GM21515 (cell line): ENCODE measurements at regions not wholly inside any gene's neighbourhood (a gene's known extent, or its start where the extent isn't known, plus 50 kb on each side); places are given as distances from the start of the nearest gene placed in this dataset.
A peak's percentile ranks its signal among the peaks of the same experiment; 100 is the strongest.

Source experiments
- ATAC-seq: cut with Tn5 transposase; IDR thresholded peaks from one replicate; pipeline ENCODE4 v1.9.1; 2021; ENCODE audit not compliant: unreplicated experiment

- ATAC-seq, result no peak
Observed at GRCh38 chr11:16448123-16448717, 91.9 kb upstream of the SOX6 start.

GRCh38 chr11:16441461-16441860 lies 85.1 kb upstream of the SOX6 start:
- no peak for ATAC-seq

- ATAC-seq, result no peak
Observed at GRCh38 chr11:16440136-16440535, 83.8 kb upstream of the SOX6 start.

- ATAC-seq, result no peak
Observed at GRCh38 chr11:16434036-16434435, 77.7 kb upstream of the SOX6 start.

DNA sequence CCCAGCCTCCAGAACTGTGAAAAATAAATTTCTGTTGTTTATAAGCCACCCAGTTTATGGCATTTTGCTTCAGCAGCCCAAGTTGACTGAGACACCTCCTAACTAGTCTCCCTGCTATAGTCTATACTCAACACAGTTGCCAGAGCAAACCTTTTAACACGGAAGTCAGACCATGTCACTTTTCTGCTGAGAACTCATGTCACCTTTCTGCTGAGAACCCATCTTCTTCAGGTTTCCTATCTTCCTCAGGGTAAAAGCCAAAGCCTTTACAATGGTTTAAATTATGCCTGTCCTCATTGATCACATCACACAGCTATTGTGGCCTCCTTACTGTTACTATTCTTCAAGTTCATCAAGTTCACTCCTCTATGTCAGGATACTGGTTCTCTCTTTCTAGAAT lies 74.3 kb upstream of the SOX6 start:
- ATAC-seq, result no peak

- no peak for ATAC-seq
Observed at GRCh38 chr11:16421826-16422225, 65.5 kb upstream of the SOX6 start.

GRCh38 chr11:16418428-16419097 lies 62.2 kb upstream of the SOX6 start:
- no peak for ATAC-seq

GRCh38 chr11:16412525-16413172 lies 56.3 kb upstream of the SOX6 start:
- peak; percentile 85 for ATAC-seq

DNA sequence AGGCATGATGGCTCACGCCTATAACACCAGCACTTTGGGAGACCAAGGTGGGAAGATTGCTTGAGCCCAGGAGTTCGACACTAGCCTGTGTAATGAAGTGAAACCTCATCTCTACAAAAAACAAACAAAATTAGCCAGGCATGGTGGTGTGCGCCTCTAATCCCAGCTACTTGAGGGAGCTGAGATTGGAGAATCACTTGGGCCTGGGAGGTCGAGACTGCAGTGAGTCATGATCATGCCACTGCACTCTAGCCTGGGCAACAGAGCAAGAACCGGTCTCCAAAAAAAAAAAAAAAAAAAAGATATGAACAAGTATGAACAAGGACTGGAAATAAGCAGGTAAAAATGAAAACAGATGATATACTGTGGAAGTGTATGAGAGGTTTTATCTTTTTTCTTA lies 54.1 kb upstream of the SOX6 start:
- no peak for ATAC-seq

DNA sequence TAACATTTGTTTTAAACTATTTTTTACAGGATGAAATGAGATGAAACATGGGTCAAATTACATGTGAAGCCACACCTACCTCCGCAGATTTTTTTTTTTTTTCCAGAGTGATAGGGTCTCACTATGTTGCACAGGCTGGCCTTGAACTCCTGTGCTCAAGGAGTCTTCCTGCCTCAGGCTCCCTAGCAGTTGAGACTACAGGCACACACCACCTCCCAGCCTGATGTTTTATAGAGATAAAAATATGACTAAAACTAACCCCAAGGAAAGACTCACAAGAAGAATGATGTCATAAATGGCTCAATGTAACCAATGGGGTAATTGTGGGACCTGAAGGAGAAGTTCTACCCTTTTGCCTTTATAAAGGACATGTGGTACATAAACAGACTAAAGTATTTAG lies 52.3 kb upstream of the SOX6 start:
- no peak for ATAC-seq

DNA sequence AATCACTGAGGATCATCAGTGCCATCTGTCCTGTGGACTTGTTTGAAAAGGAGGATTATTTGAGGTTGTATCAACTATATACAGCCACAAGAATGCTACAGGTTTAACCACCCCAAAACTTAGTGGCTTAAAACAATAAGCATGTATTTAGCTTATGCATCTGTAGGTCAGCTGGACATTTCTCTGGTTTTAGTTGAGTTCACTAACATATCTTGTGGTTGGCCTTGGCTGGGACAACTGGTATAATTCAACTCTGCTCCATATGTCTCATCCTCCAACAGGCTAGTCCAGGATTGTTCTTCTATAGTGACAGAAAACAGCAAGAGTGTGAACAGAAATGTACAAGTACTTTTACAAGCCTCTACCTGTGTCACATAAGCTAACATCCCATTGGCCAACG lies 49.9 kb upstream of the SOX6 start:
- ATAC-seq, result no peak
